ENCODE measurements at regions not wholly inside any gene's neighbourhood (a gene's known extent, or its start where the extent isn't known, plus 50 kb on each side); places are given as distances from the start of the nearest gene placed in this dataset.

DNA sequence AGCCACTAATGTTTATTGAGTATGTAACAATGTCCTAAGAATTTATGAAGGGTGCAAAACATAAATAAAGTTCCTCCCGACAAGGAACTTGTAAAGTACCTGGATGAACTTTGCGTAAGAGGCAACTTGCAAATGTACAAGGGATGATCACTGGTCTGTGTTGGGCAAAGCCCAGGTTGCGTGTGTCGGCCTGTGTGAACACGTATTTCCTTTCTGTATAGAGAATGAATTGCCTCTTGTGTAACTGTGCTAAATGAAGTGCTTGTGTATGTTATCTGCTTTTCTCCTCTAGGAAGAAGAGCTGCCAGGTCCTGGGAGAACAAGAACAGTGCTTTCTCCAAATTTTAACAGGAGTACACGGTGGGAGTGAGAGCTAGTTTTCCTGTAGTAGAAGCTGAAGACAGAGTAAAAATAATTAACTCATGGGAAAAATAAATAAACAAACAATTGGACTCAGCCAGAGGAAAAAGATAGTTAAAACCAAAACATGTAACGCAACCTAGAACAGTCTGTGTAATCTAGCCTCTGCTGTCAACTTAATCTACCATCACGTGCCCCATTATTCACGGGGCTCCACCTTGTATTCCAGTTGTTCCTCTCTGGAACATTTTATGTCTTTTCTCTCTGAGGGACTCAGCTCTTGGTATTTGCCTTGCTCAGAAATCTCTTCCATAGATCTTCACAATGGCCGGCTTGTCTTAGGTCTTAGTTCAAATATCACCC lies 83.7 kb upstream of the RASGRP1 start:
- Histone ChIP-seq H3K4me3 (ENCODE audit: low read depth, low read length) (no peak overlapping the region), H3K9me3 (ENCODE audit: control insufficient read depth in 2 of 2, low read length in 2 of 2) (no peaks in the 10 kb centered on the region), H3K36me3 (ENCODE audit: control insufficient read depth, insufficient read depth, low read length) (no peaks in the 10 kb centered on the region), H3K4me1 (ENCODE audit: control insufficient read depth, insufficient read depth, low read length, poor library complexity, severe bottlenecking) (peaks cover 52% of the 10 kb centered on the region), H3K27me3 (ENCODE audit: control insufficient read depth, insufficient read depth, low read length) (no peaks in the 10 kb centered on the region), H3K27ac (ENCODE audit: insufficient read depth, low read length, poor library complexity, severe bottlenecking) (no peak overlapping the region)
- Mint-ChIP-seq H3K9me3 (peaks cover 0 to 4% (median 0%) of the 10 kb centered on the region in 7 donors), H3K36me3 (no peaks in the 10 kb centered on the region), H3K27ac (peak overlapping the region; percentile 52 to 86 (median 61)), H3K4me1 (peaks cover 32 to 83% (median 57%) of the 10 kb centered on the region in 4 donors), H3K27me3 (no peaks in the 10 kb centered on the region), H3K4me3 (peak overlapping the region in 2 of 4 donors; percentile 9 to 51)
- DNase-seq (no peak), ATAC-seq (ENCODE audit: low read depth in 2 of 2) (no peak)

DNA sequence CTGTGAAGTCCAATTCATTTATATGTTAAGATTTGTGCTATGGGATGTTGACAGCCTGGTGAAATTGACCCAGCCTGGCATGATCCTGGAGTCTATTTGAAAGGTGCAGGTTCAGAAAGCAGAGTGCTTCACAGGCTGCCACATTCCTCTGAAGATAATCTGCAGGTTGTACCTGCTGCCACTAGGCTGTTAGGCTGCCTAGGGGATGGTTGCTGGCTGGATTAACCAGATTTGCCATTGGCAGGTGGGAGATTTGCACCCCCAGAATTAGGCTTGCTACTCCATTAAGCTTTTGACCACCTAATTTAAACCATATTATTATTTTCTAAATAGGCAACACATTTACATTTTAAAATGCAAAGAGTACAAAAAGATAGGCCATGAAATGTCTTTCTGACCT lies 85.8 kb upstream of the RASGRP1 start:
- Histone ChIP-seq H3K4me3 (ENCODE audit: low read depth, low read length) (peak overlapping the region; percentile 78), H3K4me1 (ENCODE audit: control insufficient read depth, insufficient read depth, low read length, poor library complexity, severe bottlenecking) (peaks cover 65% of the 10 kb centered on the region), H3K27me3 (ENCODE audit: control insufficient read depth, insufficient read depth, low read length) (no peaks in the 10 kb centered on the region), H3K27ac (ENCODE audit: insufficient read depth, low read length, poor library complexity, severe bottlenecking) (peak overlapping the region; percentile 81), H3K9me3 (ENCODE audit: control insufficient read depth in 2 of 2, low read length in 2 of 2) (no peaks in the 10 kb centered on the region), H3K36me3 (ENCODE audit: control insufficient read depth, insufficient read depth, low read length) (no peaks in the 10 kb centered on the region)
- DNase-seq (no peak), ATAC-seq (ENCODE audit: low read depth in 2 of 2) (no peak)
- Mint-ChIP-seq H3K4me3 (peak overlapping the region; percentile 81 to 92 (median 88)), H3K36me3 (no peaks in the 10 kb centered on the region), H3K27me3 (no peaks in the 10 kb centered on the region), H3K9me3 (peaks cover 0 to 4% (median 0%) of the 10 kb centered on the region in 7 donors), H3K27ac (peak overlapping the region; percentile 94 to 98 (median 98)), H3K4me1 (peaks cover 33 to 91% (median 60%) of the 10 kb centered on the region in 4 donors)

DNA sequence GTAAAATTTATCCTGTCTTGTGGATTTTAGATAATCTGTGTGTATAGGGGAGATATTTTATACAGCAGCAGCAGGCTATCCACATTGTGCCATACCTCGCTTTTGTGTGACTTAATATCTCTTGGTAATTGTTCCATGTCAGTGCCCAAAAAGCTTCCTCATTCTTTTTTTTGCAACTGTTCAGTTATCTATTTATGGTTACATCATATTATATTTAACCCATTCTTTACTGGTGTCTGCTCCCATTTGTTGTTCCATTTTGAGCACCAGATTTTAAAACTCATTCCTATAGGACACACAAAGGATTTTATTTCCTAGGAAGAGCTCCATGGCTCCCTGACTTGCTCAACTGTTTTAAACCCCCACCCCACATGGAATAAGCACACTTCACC lies 86.3 kb upstream of the RASGRP1 start:
- Mint-ChIP-seq H3K4me1 (peaks cover 33 to 93% (median 66%) of the 10 kb centered on the region in 4 donors), H3K36me3 (no peaks in the 10 kb centered on the region), H3K4me3 (peak overlapping the region; percentile 81 to 92 (median 88)), H3K27ac (peak overlapping the region; percentile 94 to 98 (median 98)), H3K9me3 (peaks cover 0 to 4% (median 0%) of the 10 kb centered on the region in 7 donors), H3K27me3 (no peaks in the 10 kb centered on the region)
- no peaks in the 10 kb centered on the region for H3K36me3 ChIP-seq (ENCODE audit: control insufficient read depth, insufficient read depth, low read length)
- peak overlapping the region; percentile 78 for H3K4me3 ChIP-seq (ENCODE audit: low read depth, low read length)
- ATAC-seq (ENCODE audit: low read depth in 2 of 2): no peak
- no peaks in the 10 kb centered on the region for H3K27me3 ChIP-seq (ENCODE audit: control insufficient read depth, insufficient read depth, low read length)
- no peaks in the 10 kb centered on the region for H3K9me3 ChIP-seq (ENCODE audit: control insufficient read depth in 2 of 2, low read length in 2 of 2)
- H3K27ac ChIP-seq (ENCODE audit: insufficient read depth, low read length, poor library complexity, severe bottlenecking): peak overlapping the region; percentile 81
- DNase-seq: no peak
- H3K4me1 ChIP-seq (ENCODE audit: control insufficient read depth, insufficient read depth, low read length, poor library complexity, severe bottlenecking): peaks cover 65% of the 10 kb centered on the region

DNA sequence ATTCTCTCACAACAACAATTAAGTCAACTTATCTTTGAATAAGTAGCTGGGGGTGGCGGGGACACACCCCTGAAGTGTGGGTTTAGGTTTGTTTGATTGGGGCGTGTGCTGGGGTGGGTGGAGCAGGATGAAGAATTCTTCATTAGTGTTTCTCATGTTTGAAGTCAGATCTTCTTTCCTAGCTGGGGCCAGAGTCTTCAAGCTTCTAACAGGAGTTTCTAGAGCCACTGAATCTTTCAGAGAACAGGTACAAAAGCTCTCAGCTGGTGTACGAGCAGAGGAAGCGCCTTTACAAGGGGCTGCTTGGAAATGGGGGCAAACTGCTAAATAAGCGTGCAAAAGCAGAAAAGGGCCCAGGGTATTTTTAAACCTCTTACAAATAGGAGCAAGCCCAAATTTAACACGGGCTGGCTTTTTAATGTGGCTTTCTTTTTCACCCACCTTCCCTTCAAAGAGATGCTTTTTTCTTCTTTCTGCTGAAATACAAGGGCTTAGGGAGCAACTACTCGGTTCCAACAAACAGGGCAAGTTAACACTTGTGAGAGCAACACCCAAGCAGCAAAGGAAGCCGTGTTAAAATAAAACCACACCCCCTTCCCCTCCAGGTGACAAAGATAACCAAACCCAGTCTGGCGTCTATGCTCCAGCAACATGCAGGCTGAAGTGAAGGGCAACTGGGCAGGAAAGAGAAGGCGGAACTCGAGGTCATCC lies 86.9 kb upstream of the RASGRP1 start:
- peak; percentile 30 to 93 (median 73) for DNase-seq
- peak overlapping the region; percentile 78 for H3K4me3 ChIP-seq (ENCODE audit: low read depth, low read length)
- H3K36me3 Mint-ChIP-seq: no peaks in the 10 kb centered on the region

DNA sequence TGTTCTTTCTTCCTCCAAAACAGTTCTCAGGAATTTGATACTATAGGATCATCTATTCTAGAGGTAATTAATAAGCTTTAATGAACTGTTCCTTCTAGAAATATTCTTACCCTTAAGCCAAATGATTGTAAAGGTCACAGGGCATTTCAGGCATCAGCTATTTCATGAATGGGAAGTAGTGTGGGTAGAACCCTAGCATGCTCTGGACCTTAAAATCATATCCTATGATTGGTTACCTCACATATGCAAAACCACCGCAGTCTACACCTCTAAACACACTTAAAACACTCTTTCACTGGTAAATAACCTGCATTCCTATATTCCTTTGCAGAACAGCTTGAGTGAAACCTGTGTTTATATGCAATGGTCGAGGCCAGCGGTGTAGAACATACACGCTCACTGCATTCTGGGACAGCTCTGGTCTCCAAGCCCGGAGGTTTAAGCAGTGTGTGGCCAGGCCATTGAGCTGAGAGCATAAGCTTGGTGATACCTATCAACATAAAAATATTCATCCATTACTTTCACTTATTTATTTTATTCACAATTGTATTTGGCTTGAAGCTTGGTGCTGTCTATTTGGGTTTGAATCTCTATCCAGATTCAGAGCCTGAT lies 87.7 kb upstream of the RASGRP1 start:
- H3K27me3 Mint-ChIP-seq: no peaks in the 10 kb centered on the region
- no peak for ATAC-seq (ENCODE audit: low read depth in 2 of 2)
- DNase-seq: no peak

More for the DNA sequence above, 86.9 kb upstream of the RASGRP1 start:
- Mint-ChIP-seq H3K4me3 (peak overlapping the region; percentile 81 to 92 (median 88)), H3K4me1 (peaks cover 33 to 92% (median 68%) of the 10 kb centered on the region in 4 donors), H3K9me3 (peaks cover 0 to 4% (median 0%) of the 10 kb centered on the region in 7 donors), H3K27me3 (no peaks in the 10 kb centered on the region), H3K27ac (peak overlapping the region; percentile 94 to 98 (median 98))
- Histone ChIP-seq H3K27ac (ENCODE audit: insufficient read depth, low read length, poor library complexity, severe bottlenecking) (peak overlapping the region; percentile 81), H3K36me3 (ENCODE audit: control insufficient read depth, insufficient read depth, low read length) (no peaks in the 10 kb centered on the region), H3K9me3 (ENCODE audit: control insufficient read depth in 2 of 2, low read length in 2 of 2) (no peaks in the 10 kb centered on the region), H3K27me3 (ENCODE audit: control insufficient read depth, insufficient read depth, low read length) (no peaks in the 10 kb centered on the region), H3K4me1 (ENCODE audit: control insufficient read depth, insufficient read depth, low read length, poor library complexity, severe bottlenecking) (peaks cover 64% of the 10 kb centered on the region)
- peak; percentile 58 to 63 for ATAC-seq (ENCODE audit: low read depth in 2 of 2)

DNA sequence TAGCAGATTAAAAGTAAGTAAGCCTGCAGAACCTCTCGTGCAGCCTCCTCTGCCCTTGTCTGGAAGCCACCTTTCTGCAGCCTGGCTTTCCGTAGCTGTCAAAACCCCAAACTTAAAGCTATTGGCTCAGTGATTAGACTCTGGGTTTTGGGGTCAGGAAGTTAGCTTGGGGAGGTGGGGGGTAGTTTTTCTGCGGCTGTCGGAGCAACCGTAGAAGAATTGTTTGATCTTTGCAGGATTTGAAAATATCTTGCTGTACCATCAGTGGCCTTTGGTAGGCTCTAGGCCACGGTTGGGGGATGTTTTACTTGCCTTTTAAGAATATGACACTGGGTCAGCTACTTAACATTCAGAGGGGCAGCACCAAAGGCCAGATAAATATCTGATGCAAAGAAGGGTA lies 88.4 kb upstream of the RASGRP1 start:
- H3K27ac Mint-ChIP-seq: peak overlapping the region; percentile 94 to 98 (median 98)
- H3K27me3 Mint-ChIP-seq: no peaks in the 10 kb centered on the region
- peak overlapping the region; percentile 81 to 92 (median 88) for H3K4me3 Mint-ChIP-seq
- DNase-seq (peak; percentile 62 to 97 (median 92)), ATAC-seq (ENCODE audit: low read depth in 2 of 2) (peak; percentile 81 to 85)
- Histone ChIP-seq H3K36me3 (ENCODE audit: control insufficient read depth, insufficient read depth, low read length) (no peaks in the 10 kb centered on the region), H3K4me1 (ENCODE audit: control insufficient read depth, insufficient read depth, low read length, poor library complexity, severe bottlenecking) (peaks cover 59% of the 10 kb centered on the region), H3K27ac (ENCODE audit: insufficient read depth, low read length, poor library complexity, severe bottlenecking) (peak overlapping the region; percentile 81), H3K4me3 (ENCODE audit: low read depth, low read length) (peak overlapping the region; percentile 78), H3K9me3 (ENCODE audit: control insufficient read depth in 2 of 2, low read length in 2 of 2) (no peaks in the 10 kb centered on the region), H3K27me3 (ENCODE audit: control insufficient read depth, insufficient read depth, low read length) (no peaks in the 10 kb centered on the region)
- H3K4me1 Mint-ChIP-seq: peaks cover 26 to 89% (median 62%) of the 10 kb centered on the region in 4 donors
- no peaks in the 10 kb centered on the region for H3K36me3 Mint-ChIP-seq
- peaks cover 0 to 4% (median 0%) of the 10 kb centered on the region in 7 donors for H3K9me3 Mint-ChIP-seq

More for the DNA sequence above, 87.7 kb upstream of the RASGRP1 start:
- H3K27ac ChIP-seq (ENCODE audit: insufficient read depth, low read length, poor library complexity, severe bottlenecking): peak overlapping the region; percentile 81
- Mint-ChIP-seq H3K9me3 (peaks cover 0 to 4% (median 0%) of the 10 kb centered on the region in 7 donors), H3K4me1 (peaks cover 33 to 90% (median 66%) of the 10 kb centered on the region in 4 donors), H3K27ac (peak overlapping the region; percentile 94 to 98 (median 98)), H3K36me3 (no peaks in the 10 kb centered on the region), H3K4me3 (peak overlapping the region; percentile 81 to 92 (median 88))
- H3K36me3 ChIP-seq (ENCODE audit: control insufficient read depth, insufficient read depth, low read length): no peaks in the 10 kb centered on the region
- no peaks in the 10 kb centered on the region for H3K27me3 ChIP-seq (ENCODE audit: control insufficient read depth, insufficient read depth, low read length)
- no peaks in the 10 kb centered on the region for H3K9me3 ChIP-seq (ENCODE audit: control insufficient read depth in 2 of 2, low read length in 2 of 2)
- peaks cover 59% of the 10 kb centered on the region for H3K4me1 ChIP-seq (ENCODE audit: control insufficient read depth, insufficient read depth, low read length, poor library complexity, severe bottlenecking)
- H3K4me3 ChIP-seq (ENCODE audit: low read depth, low read length): peak overlapping the region; percentile 78

DNA sequence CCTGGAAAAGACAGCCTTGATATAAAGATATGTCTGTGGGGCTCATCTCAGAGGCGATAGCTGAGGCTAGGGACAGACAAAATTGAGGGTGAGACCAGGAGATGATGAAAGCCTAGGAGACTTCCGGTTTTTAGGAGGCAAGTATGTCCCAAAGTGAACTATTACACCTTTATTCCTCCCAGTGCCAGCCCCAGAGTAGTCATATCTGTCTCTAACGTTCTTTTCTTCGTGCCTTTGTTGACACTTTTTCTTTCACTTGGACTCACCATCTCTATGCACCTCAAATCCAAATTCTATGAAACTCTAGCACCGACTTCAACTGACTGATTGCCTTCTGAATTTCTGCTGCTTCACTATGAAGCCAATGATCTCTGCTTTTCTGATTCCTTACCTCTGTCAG lies 93.8 kb upstream of the RASGRP1 start:
- H3K4me1 Mint-ChIP-seq: peaks cover 23 to 78% (median 44%) of the 10 kb centered on the region in 4 donors
- H3K9me3 Mint-ChIP-seq: no peaks in the 10 kb centered on the region

More for the DNA sequence above, 93.8 kb upstream of the RASGRP1 start:
- no peaks in the 10 kb centered on the region for H3K27me3 ChIP-seq (ENCODE audit: control insufficient read depth, insufficient read depth, low read length)
- peaks cover 35% of the 10 kb centered on the region for H3K4me1 ChIP-seq (ENCODE audit: control insufficient read depth, insufficient read depth, low read length, poor library complexity, severe bottlenecking)
- ATAC-seq (ENCODE audit: low read depth in 2 of 2) (no peak), DNase-seq (no peak)
- no peaks in the 10 kb centered on the region for H3K36me3 Mint-ChIP-seq
- H3K27ac ChIP-seq (ENCODE audit: insufficient read depth, low read length, poor library complexity, severe bottlenecking): no peak overlapping the region
- H3K9me3 ChIP-seq (ENCODE audit: control insufficient read depth in 2 of 2, low read length in 2 of 2): no peaks in the 10 kb centered on the region
- H3K36me3 ChIP-seq (ENCODE audit: control insufficient read depth, insufficient read depth, low read length): no peaks in the 10 kb centered on the region
- peak overlapping the region in 2 of 4 donors; percentile 9 to 57 for H3K4me3 Mint-ChIP-seq
- H3K27ac Mint-ChIP-seq: peak overlapping the region; percentile 34 to 59 (median 39)
- H3K27me3 Mint-ChIP-seq: no peaks in the 10 kb centered on the region
- H3K4me3 ChIP-seq (ENCODE audit: low read depth, low read length): peak overlapping the region; percentile 31
